GM12864 (cell line): ENCODE measurements at regions not wholly inside any gene's neighbourhood (a gene's known extent, or its start where the extent isn't known, plus 50 kb on each side); places are given as distances from the start of the nearest gene placed in this dataset.
"Not testable (repeated sequence)": the region's sequence is repeated elsewhere in the genome, so short reads cannot be mapped to it uniquely, and the experiment has no call there.

Experiments used
- DNase-seq: peaks from one replicate; pipeline ENCODE4 v3.0.0-alpha.2; 2011; ENCODE audit warnings: low read depth
- H3K4me3 ChIP-seq: 2 replicates; pipeline ENCODE4 v1.5.1; 2011; ENCODE audit warnings: mild to moderate bottlenecking, low read depth, low read length, control low read depth
- TF ChIP-seq, protein P1 (sequence below): IDR thresholded peaks from 2 replicates; pipeline ENCODE4 v1.5.1; 2011; ENCODE audit warnings: low read depth, mild to moderate bottlenecking, moderate library complexity, low read length, control low read depth, inconsistent platforms; ENCODE audit errors: missing control alignments

DNA sequence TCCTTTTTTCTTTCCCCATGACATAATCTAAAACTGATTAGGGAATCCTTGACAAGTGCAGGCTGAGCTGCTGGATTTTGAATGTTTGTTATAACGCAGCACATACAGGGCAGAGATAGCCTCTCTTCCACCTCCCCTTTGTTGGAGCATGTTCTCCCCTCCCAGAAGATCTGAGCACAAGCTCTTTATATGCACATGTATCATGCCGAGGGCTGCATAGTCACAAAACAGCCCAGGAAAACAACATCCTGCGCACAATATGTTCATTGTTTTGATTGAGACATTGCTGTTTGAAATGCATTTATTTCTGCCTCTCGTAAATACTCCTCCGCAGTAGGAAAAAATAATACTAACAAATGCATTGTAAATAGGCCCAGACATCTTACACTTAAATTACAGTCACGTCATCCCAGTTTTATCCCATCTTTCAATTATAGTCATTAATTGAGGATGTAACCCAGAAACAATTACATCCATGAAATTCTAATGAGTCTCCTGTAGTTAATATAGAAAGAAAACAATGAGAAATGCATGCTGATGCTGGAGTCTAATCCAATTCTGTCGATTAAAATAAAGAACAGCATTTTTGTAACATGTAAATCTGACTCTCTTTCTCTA is 401.8 kb downstream of the BTG1 start:
- DNase-seq: no peak
- no peak overlapping the region for H3K4me3 ChIP-seq
- TF ChIP-seq, protein P1, sequence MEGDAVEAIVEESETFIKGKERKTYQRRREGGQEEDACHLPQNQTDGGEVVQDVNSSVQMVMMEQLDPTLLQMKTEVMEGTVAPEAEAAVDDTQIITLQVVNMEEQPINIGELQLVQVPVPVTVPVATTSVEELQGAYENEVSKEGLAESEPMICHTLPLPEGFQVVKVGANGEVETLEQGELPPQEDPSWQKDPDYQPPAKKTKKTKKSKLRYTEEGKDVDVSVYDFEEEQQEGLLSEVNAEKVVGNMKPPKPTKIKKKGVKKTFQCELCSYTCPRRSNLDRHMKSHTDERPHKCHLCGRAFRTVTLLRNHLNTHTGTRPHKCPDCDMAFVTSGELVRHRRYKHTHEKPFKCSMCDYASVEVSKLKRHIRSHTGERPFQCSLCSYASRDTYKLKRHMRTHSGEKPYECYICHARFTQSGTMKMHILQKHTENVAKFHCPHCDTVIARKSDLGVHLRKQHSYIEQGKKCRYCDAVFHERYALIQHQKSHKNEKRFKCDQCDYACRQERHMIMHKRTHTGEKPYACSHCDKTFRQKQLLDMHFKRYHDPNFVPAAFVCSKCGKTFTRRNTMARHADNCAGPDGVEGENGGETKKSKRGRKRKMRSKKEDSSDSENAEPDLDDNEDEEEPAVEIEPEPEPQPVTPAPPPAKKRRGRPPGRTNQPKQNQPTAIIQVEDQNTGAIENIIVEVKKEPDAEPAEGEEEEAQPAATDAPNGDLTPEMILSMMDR: no peak

DNA sequence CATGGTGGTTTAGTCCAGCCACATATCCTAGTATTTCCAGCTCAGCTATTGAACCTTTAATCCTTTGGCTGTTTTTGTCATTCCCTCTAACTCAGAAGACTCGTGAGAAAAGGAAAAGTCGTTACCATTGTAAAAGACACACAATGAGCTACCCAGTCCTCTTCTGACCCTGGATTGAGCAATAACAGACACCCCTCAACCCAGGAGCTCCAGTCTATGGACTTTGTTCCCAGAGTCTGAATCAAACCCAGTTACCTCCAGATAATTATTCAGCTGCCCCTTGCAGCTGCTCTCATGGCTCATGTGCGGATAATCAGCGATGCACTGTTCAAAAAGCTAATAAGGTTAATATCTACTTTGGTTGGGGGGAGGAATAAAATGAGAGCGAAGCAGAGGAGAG is 402.4 kb downstream of the BTG1 start:
- TF ChIP-seq, protein P1: no peak
- H3K4me3 ChIP-seq: no peak overlapping the region
- DNase-seq: no peak

DNA sequence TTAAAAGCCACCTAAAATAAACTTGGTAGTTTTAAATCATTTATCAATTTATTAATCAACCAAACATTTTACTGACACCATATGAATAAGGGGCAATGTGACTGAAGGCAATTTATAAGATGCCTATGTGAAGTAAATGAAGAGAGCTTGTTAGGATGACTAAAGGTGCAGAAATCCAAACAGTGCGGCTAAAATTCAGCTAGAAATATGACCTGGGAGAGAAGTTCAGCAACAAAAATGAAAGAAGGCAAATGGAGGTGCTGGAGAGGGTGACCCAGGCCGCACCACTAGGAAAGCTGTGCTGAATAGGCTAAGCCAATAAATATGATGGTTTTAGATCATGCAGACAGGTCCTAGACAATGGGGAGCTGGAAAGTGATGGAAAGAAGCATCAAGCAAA is 403.7 kb downstream of the BTG1 start:
- TF ChIP-seq, protein P1: no peak
- no peak for DNase-seq
- no peak overlapping the region for H3K4me3 ChIP-seq

DNA sequence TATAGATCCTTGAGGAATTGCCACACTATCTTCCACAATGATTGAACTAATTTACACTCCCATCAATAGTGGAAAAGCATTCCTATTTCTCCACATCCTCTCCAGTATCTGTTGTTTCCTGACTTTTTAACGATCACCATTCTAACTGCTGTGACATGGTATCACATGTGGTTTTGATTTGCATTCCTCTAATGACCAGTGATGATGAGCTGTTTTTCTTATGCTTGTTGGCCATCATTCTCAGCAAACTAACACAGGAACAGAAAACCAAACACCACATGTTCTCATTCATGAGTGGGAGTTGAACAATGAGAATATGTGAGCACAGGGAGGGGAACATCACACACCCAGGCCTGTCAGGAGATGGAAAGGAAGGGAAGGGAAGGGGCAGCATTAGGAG is 411.8 kb downstream of the BTG1 start:
- not testable (repeated sequence) for H3K4me3 ChIP-seq, DNase-seq

DNA sequence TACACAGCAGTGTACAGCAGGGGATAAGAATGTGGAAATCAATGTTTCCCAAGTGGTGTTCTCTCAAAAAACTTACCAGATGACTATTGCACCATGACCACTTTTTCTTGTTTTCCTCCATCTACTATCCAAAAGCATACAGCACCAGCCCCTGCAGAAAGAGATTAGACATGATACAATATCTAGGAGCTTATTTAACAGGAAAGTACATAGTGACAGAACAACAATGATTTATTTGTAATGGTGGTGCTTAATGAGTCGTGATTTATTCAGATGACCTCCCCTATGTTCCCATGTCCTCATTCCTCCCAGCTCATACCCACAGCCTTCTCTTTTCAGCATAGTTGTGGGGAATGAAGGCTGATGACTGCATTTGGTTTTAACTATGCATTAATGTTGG is 413.6 kb downstream of the BTG1 start:
- H3K4me3 ChIP-seq: no peak overlapping the region
- TF ChIP-seq, protein P1: no peak
- no peak for DNase-seq

DNA sequence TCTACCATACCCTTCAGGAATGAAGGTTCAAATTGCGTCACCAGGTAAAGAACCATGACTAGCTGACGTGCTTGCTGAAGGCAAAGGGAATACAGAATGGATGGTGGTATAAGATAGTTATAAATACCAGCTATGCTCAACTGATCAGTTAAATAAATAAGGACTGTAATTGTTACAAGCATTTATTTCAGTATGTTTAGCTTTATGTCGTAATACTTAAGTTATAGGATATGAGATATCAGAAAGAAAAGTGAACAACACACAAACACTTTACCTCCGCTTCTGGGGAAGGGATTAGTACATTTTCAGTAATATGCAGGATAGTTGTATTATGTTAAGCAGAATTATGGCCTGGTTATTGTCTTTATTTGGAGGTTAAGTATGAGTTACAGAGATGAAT is 416.1 kb downstream of the BTG1 start:
- no peak overlapping the region for H3K4me3 ChIP-seq
- DNase-seq: no peak
- TF ChIP-seq, protein P1: no peak

DNA sequence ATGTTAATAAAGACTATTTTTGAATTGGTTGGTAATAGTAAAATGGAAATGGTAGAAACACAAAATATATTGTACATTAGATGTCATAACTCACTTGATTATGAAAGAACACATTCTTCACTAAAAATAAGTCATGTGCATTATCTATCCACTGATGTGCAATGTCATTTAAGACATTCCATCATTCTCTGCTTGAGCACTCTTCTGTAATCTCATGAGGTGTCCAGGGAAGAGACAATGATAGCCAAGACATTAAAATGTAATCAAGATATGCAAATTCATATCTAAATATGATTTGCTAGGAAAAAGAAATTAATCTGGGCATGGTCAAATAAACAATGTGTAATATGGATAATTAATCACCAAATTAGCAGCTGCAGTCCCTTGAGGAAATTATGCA is 422.5 kb downstream of the BTG1 start:
- no peak overlapping the region for H3K4me3 ChIP-seq
- DNase-seq: no peak
- TF ChIP-seq, protein P1: no peak
